GM12892 (cell line): ENCODE measurements at regions not wholly inside any gene's neighbourhood (a gene's known extent, or its start where the extent isn't known, plus 50 kb on each side); places are given as distances from the start of the nearest gene placed in this dataset.

Source experiments
- DNase-seq: peaks from one replicate; pipeline ENCODE4 v3.0.0; 2011; ENCODE audit not compliant: insufficient read length
- FAIRE-seq: peaks from 2 replicates; lab custom pipeline; 2011; peaks lifted over from hg19 to GRCh38; lab: Jason Lieb, UNC
- POLR2A ChIP-seq: IDR thresholded peaks from 2 replicates; pipeline ENCODE4 v1.6.1; 2011; ENCODE audit warnings: low read depth, low read length, control low read depth
- POLR2AphosphoS5 ChIP-seq: IDR thresholded peaks from 2 replicates; pipeline ENCODE4 v1.6.1; 2011; ENCODE audit warnings: low read depth, low read length, control low read depth
- TAF1 ChIP-seq: IDR thresholded peaks from 2 replicates; pipeline ENCODE4 v1.6.1; 2011; ENCODE audit warnings: low read depth, mild to moderate bottlenecking, control low read depth, low read length, borderline replicate concordance

DNA sequence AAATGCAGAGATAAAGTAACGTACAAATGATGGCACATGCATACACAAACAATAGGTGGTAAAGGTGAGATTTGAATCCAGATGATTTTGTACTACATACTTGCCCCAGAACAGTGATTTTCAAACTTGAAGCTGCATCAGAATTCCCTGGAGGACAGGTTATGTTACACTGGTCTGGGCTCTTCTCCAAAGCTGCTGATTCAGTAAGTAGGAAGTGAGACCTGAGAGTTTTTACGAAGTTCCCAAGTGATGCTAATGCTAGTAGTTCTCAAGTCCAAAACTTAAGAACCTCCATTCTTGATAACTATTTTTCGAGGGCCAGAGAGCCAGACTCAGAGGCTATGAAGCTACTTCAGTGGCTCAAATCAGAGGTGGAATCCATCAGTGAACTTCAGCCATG lies 159.0 kb upstream of the POM121L12 start:
- DNase-seq (no peak), FAIRE-seq (no peak)
- no peak for TF ChIP-seq TAF1
- TF ChIP-seq POLR2A: no peak
- TF ChIP-seq POLR2AphosphoS5: no peak

DNA sequence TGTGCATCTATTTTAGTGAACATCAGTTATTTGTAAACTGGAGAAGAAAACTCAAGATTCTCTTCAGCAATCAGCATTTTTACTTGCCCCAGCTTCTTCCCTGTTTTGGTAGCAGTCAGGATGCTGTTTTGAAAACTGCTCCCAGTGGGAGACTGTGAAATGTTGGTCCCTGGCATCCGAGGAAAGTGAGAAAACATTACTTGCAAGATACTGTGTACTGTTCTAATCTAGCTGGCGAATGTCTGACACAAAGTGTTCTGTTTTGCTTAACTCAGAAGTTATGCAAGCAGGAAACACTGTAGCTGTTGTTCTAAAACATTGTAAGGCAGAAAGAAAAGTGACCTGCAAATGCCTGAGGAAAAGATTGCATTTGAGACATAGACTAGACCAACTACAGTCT lies 171.8 kb upstream of the POM121L12 start:
- TF ChIP-seq POLR2A: no peak
- no peak for TF ChIP-seq POLR2AphosphoS5
- FAIRE-seq: no peak

DNA sequence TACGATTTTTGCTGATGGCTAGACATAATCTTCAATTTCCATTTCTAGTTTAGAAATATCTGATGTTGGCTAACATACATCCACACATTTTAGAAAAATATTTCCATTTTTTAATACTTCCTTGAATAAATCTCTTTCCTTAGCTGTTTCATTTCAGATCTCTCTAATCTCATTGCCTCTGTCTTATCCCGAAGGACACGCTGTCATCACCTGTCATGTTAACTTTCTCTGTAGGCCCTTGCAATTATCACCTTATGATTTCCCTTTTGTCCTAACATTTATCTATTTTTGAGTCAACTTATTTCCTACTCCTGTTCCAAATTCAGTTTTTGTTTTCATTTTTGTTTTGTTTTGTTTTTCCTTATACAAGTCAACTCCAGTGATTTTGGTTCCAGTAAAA lies 173.1 kb upstream of the POM121L12 start:
- DNase-seq: no peak
- FAIRE-seq: no peak
- TF ChIP-seq POLR2AphosphoS5: no peak
- no peak for TF ChIP-seq TAF1
- TF ChIP-seq POLR2A: no peak

More for the DNA sequence above, 171.8 kb upstream of the POM121L12 start:
- no peak for DNase-seq

DNA sequence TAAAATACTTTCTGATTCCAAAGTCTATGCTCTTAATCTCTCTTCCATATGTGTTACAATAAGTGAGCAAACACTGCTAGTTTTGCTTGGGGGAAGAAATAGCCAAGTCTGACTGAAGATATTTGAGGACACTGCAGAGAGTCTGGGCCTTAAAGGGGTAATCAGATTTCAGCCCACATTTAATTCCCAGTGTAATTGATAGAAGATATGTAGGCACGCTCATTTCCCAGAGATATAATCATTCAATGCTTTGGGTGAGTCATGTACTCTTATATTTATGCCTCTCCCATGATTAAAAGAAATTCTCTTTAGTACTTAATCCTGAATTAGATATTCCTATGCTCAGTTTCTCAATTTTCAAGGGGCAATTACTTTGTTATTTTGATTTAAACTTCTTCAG lies 178.1 kb upstream of the POM121L12 start:
- no peak for DNase-seq
- TF ChIP-seq TAF1: no peak
- TF ChIP-seq POLR2AphosphoS5: no peak
- no peak for TF ChIP-seq POLR2A
- FAIRE-seq: no peak

DNA sequence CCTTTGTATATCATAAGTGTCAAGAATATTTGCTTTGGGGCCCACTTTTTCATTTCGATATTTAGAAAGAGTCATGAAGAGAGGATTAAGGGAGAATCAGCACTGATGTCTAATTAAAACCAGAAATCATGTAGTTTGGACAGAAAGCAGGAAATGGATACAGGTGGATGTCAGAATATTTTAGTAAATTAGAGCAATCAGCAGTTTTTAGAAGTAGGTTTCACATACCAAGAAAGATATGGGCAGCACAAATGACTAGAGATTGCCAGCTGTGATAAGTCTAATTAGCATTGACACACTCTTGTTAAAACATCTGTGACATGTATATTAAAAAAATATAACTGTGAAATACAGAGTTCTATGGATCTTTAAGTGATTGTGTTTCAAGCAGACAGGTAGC lies 180.8 kb upstream of the POM121L12 start:
- no peak for FAIRE-seq
- no peak for TF ChIP-seq POLR2A
- TF ChIP-seq TAF1: no peak
- no peak for TF ChIP-seq POLR2AphosphoS5
- DNase-seq: no peak

DNA sequence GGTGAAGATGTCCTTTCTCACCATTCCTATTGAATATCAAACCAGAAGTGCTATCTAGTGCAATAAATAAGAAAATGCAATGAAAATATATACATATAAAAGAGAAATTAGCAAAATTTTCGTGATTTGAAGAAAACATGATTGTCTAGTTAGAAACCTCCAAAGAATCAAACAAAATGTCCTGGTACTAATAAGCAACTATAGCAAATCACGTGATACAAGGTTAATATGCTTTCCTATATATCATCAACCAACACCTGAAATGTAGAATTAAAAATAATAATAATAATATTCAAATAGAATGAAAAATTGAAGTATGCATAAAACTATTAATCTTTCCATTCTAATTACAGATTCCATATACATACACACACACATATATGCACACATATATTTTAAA lies 183.9 kb upstream of the POM121L12 start:
- no peak for TF ChIP-seq POLR2AphosphoS5
- no peak for TF ChIP-seq POLR2A
- no peak for TF ChIP-seq TAF1
- no peak for FAIRE-seq

DNA sequence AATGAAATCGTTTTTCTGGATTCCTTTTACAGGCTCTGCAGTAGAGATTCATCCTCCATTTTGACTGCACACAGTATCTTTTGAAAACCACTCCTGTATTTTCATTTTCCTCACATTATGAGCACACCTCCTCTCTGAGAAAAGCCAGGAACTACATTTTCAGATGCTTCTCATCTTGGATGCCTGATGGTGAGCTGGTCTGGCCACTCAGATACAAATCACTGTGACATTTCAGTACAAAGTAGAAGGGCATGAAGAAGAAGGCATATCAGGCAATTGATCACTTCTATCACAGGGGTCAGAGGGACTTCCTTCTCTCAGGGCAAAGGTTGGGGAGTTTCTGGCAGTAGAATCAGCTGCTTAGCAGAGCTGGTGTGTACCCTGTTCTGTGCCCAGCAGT lies 192.0 kb upstream of the POM121L12 start:
- no peak for DNase-seq
- FAIRE-seq: no peak
- TF ChIP-seq TAF1 (no peak), POLR2AphosphoS5 (no peak), POLR2A (no peak)

More for the DNA sequence above, 183.9 kb upstream of the POM121L12 start:
- DNase-seq: no peak

DNA sequence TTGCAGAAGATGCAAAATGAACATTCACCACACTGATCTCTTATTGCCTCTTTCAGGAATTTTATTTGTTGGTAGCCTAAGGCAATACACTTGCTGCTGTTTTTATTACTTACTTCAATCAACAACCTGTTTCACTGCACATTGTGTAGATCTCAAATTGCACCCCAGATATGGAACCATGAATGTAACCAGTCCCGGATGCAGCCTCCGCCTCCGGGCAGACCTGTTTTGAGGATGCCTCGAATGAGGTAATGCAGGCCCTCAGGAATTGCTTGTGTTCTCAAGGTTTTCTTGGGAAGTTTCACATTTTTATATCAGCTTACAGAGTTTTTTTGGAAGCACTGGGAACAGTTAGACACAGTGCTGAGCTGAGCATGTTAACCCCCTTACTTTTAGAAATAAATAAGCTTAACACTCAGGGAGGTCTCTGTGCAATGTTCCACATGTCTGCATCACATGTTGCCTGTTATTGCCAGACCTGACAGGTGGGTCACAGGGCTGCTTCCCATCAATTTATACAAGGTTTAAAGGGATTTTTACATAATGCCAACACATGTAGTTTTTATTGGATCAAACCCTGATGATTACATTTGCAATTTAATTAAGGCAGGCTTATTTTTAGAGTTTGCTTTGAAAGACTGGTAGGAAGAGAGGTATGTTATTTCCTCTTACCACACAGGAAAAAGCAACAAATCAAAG lies 193.1 kb upstream of the POM121L12 start:
- TF ChIP-seq TAF1 (no peak), POLR2A (no peak), POLR2AphosphoS5 (no peak)
- DNase-seq (no peak), FAIRE-seq (no peak)

DNA sequence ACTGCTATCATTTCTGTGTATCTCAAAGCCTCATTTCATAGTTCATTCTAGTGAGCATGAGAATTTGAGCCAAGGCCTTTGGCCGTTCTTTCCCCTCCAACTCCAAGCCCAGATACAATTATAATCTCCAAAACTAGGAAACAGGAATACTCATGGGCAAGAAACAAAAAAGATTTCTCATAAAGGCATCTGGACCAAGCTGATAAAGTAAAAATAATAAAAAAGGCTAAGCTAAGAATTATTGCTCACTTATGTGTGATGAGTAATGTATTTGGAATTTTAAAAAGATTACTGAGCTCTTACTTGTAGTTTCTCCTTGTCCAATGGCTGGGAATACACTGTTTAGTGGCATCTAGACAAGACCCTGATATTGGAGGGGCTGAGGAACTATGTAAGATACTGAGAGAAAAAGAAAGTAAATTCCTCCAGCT lies 196.4 kb upstream of the POM121L12 start:
- FAIRE-seq (no peak), DNase-seq (no peak)
- TF ChIP-seq TAF1 (no peak), POLR2A (no peak)

DNA sequence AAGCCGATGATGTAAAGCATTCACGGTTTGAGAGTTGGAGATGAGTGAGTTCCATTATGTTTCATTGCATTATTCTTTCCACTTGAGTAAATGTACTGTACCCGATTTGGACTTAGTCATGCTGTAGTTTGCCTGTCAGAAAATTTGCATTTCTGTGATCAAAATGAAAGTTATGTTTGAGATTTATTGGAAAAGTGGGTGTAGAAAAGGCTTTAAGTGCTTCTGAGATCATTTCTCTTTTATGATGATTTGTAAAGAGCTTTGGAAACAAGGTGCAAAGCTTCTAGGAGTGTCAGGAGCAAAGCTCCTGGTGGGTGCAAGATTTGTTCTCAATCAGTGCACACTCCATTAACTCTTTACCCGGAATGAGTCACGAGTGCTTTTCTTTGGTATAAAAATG lies 204.1 kb upstream of the POM121L12 start:
- DNase-seq (no peak), FAIRE-seq (no peak)
- no peak for TF ChIP-seq POLR2AphosphoS5

DNA sequence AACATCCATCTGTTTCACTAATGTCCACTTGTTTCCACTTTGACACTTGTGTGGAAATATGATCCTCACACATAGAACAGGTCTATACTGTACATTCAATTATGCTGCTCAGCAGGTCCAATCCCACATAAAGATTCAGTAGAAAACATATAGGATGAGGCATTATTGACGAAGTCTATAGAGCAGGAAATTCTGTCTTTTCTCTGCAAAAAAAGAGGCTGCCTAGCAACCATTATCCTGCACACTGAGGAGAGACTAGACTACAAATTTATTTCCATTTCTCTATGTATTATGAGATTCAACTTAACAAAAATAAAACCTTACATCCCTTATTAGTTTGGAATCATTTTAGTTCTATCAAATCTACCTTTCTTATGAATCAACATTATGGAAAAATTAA lies 204.6 kb upstream of the POM121L12 start:
- FAIRE-seq: no peak

DNA sequence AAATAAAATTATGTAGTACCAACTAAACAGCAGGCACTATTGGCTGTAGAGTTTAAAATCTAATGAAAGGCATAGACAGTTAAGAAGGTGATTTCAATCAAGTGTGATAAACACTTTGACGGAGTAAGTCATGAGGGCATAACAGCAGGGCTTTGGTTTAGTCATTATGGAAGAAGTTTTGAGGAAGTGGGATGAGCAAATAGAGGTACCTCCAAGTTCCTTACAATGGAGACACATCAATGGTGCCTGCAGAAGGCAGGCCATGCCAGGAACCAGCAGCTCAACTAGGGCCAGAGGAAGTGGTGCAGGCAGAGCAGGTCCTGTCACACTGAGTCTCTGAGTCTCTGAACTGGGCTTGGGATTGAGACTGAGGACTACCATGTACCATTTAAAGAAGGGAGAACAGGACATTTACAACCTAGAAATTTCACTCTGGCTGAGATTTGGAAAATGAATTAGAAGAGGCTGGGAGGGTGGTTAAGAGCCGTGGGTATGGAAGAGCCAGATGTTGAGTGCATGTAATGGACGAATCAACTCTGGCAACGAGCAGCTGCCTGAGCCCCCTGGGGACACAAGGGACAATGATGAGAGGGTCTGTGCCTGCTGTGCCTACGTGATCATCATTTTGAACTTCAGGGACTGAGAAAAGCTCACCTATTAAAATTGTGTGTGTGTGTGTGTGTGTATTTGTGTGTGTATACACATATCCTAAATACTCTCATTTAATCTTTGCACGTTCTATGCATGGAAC lies 208.7 kb upstream of the POM121L12 start:
- FAIRE-seq: no peak

More for the DNA sequence above, 204.6 kb upstream of the POM121L12 start:
- TF ChIP-seq POLR2A: no peak
- no peak for DNase-seq

DNA sequence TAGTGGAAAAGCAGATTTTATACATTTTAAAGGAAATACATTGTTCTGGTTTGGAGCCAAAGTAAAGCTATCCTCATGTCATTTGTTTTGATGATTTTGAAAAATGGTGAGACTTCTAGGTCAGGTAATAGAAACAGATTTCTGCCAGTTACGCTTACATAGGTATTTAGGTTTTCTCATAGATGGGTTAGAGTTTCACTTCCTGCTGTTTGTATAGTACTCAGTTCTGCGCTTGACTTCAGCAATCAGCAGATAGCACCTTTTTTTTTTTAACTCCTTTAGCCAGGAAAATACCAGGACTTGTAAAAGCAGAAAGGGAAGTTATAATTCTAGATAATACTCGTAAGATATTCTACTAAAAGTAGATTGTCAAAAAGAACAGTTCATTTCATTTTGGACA lies 209.8 kb upstream of the POM121L12 start:
- TF ChIP-seq POLR2AphosphoS5: no peak
- no peak for TF ChIP-seq POLR2A
- TF ChIP-seq TAF1: no peak
- DNase-seq (no peak), FAIRE-seq (no peak)

More for the DNA sequence above, 208.7 kb upstream of the POM121L12 start:
- DNase-seq: no peak
- no peak for TF ChIP-seq POLR2A
- no peak for TF ChIP-seq POLR2AphosphoS5
- no peak for TF ChIP-seq TAF1
